Renal cortex interstitium (tissue), 11 donors: ENCODE measurements at regions not wholly inside any gene's neighbourhood (a gene's known extent, or its start where the extent isn't known, plus 50 kb on each side); places are given as distances from the start of the nearest gene placed in this dataset.
A peak's percentile ranks its signal among the peaks of the same experiment; 100 is the strongest.

Experiments used
- DNase-seq, 11 donors: peaks; one replicate each; pipeline ENCODE4 v3.0.0-alpha.2; 2013; ENCODE audit warnings: low read depth in 9 of 11, low spot score in 4 of 11; ENCODE audit errors: extremely low read depth in 1 of 11

DNA sequence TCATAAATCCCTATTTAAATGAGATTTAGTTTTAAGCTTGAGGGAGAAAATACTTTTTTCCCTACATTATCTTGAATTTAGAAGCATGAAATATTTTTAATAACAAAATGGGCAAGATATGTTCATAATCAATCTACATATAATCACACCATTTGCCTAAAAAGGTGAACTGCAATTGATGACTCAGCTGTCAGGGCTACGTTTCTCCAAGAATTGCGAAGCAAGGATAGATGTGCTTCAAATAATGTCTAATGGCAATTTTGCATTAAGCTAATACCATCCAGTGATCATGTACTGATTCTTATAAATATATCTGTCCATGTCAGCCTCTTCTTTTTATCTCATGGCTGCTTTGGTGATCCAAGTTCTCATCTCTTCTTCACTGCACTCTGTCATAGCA lies 404.4 kb downstream of the MAN2A1 start:
- no peak for DNase-seq

- no peak for DNase-seq
Measured at GRCh38 chr5:110094548-110094947, 404.8 kb downstream of the MAN2A1 start.

DNA sequence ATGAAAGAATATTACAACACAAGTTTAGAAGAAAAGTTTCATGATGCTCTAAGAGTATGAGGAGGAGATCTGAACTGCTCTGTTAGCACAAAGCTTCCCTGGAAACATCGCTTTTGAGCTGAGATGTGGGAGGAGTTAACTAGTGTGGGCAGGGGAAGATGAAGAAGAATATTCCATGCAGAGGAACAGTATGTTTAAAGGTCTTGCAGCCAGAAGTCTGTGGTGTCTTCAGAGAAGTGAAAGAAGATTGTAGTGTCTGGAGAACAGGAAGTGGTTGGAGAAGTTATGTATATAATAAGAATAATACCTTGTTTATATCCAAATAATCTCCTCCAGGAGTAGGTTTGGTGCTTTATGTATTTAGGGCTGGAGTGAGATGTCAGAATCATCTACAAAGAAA lies 406.7 kb downstream of the MAN2A1 start:
- DNase-seq: no peak

GRCh38 chr5:110099572-110099971 lies 409.8 kb downstream of the MAN2A1 start:
- no peak for DNase-seq

- DNase-seq: no peak
Measured at GRCh38 chr5:110103081-110103480, 413.4 kb downstream of the MAN2A1 start.

DNA sequence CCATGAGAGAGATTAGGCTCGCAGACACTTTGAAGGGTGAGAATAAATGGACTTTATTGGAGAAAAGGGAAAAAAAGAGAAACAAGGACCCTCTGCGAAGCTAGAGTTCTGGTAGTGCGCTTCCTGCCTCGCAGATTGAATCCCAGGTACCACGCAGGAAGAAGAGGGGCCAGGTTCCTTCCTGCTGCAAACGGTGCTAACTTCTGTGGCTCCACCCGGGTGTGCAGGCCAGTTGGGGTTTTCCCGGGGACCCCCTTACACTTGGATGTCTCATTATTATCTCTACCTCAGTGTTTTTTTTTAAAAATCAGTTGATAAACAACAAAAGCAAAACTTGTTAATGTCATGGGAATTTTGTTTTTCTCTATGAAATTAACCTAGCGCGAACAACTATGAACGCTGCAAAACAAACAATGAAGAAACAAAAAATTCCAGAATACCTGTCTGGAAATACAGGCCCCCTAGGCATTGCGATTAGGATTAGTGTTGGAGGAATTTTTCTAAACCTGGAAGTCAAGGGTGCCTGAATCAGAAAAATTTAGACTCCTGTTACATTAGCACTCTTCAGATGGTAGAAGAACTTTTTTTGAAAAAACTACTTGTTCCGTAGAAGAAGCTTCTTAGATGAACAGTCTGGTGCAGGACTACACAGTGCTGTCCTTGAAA lies 414.5 kb downstream of the MAN2A1 start:
- DNase-seq: no peak

- DNase-seq: peak in 1 of 11 donors; percentile 12
Measured at GRCh38 chr5:110104726-110105669, 415.3 kb downstream of the MAN2A1 start.

DNA sequence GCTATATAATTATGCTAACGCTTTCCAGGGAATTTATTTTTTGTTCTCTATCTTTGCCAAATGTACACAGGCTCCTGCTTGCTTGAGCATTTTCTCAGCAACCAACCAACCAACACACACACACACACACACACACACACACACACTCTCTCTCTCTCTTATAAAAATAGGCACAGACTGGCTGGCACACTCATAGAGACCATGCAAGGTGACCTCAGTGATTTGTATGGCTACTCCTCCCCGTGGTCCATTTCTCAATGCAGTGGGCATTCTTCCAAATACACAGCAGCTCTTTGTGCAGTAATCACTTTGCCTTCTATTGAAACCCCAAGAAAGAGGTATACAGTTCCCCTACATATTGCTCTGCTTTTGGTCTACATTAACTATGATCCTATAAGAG lies 416.0 kb downstream of the MAN2A1 start:
- no peak for DNase-seq

DNA sequence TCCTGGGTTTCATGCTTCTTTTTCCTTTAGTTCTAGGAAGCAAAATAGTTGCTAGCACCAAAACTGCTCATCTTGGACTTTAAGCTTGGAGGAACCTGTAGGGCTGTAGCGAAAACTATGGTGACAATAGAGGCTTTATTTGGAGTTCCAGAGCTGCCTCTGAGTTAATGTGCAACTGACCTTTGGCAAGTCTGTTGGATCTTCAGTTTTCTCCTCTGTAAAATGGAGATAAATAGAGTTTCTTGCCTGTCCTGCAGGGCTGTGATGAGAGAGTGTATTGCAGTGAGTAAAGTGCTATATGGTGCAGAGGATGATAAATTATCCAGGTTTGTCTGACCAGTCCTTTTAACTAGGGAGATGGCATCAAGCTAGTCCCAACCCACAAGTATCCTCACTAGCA lies 417.0 kb downstream of the MAN2A1 start:
- no peak for DNase-seq

DNA sequence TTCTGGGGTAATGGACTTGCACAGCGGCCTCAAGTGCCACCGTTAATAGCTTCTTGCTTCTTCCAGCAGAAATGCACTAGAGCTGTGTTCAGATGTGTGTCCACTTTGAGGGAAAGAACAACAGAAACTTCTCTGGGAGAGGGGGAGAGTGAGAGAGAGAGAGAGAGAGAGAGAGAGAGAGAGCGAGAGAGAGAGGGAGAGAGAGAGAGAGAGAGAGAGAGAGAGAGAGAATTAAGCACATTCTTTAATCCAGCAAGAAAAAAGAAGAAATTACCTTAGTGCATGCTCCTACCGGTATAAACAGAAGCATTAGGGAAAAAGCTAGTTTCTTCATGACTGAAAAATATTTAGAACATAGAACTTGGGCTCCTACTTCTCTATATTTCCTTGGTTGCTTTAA lies 418.8 kb downstream of the MAN2A1 start:
- DNase-seq: no peak

DNA sequence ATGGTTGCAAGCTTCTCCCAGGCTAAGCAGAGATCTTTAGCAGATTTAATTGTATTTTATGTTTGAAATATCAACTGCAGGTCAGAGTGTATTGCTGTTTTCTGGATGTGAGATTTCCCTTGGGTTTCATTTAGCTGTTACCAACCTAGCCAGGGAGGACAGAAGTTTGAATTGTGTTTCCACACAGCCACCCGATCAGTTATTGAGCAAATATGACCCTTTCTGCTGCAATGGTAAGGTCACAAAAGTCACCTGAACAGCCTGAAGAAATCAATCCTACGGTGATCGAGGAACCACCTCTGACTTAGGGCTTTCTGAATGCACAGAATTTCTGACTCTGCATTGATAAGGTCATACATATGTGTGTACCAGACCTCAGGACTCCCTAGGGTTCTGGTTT lies 419.9 kb downstream of the MAN2A1 start:
- no peak for DNase-seq

GRCh38 chr5:110112348-110112747 lies 422.6 kb downstream of the MAN2A1 start:
- DNase-seq: no peak

DNA sequence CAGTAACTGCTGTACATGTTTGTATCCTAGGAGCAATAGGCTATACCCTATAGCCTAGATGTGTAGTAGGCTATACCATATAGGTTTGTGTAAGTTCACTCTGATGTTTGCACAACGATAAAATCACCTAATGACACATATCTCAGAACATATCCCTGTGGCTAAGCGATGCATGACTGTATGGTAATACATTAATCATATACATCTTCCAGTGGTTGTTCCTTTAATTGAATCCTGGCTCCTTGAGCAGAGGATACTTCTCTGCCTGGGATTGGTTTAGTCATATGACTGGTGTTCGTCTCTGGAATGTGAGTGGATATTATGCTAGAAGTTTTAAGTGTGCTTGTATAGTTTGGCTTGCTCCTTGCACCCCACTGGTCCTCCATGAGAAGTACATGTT lies 425.8 kb downstream of the MAN2A1 start:
- DNase-seq: no peak

DNA sequence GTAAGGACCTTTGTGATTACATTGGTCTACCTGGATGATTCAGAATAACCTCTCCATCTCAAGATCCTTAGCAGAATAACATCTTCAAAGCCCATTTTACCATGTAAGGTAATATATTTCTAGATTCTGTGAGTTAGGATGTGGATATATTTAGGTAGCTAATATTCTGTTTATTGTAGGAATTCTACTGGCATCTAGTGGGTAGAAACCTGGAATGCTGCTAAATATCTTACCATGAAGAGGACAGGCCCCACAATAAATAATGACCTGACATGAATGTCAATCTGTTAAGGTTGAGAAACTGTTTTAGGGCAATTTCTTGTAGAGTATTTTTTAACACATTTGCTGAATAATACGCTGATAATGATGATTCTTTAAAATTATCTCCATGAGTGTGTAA lies 426.8 kb downstream of the MAN2A1 start:
- no peak for DNase-seq

DNA sequence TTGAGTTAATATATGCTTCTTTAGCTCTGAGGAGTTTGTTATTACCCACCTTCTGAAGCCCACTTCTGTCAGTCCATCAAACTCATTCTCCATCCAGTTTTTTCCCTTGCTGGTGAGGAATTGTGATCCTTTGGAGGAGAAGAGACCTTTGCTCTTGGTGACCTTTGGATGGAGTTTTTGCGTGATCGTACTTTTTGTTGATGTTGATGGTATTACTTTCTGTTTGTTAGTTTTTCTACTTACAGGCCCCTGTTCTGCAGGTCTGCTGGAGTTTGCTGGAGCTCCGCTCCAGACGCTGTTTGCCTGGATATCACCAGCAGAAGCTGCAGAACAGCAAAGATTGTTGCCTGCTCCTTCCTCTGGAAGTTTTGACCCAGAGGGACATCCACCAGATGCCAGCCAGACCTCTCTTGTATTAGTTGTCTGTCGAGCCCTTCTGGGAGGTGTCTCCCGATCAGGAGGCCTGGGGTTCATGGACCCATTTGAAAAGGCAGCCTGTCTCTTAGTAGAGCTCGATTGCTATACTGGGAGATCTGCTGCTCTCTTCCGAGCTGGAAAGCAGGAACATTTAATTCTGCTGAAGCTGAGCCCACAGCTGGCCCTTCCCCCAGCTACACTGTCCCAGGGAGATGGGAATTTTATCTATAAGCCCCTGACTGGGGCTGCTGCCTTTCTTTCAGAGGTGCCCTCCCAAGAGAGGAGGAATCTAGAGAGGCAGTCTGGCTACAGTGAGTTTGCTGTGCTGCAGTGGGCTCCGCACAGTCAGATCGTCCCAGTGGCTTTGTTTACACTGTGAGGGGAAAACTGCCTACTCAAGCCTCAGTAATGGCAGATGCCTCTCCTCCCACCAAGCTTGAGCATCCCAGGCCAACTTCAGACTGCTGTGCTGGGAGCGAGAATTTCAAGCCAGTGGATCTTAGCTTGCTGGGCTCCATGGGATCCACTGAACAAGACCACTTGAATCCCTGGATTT lies 445.5 kb downstream of the MAN2A1 start:
- no peak for DNase-seq

GRCh38 chr5:110150199-110150598 lies 460.5 kb downstream of the MAN2A1 start:
- no peak for DNase-seq

- DNase-seq: no peak
Measured at GRCh38 chr5:110159202-110159601, 469.5 kb downstream of the MAN2A1 start.

DNA sequence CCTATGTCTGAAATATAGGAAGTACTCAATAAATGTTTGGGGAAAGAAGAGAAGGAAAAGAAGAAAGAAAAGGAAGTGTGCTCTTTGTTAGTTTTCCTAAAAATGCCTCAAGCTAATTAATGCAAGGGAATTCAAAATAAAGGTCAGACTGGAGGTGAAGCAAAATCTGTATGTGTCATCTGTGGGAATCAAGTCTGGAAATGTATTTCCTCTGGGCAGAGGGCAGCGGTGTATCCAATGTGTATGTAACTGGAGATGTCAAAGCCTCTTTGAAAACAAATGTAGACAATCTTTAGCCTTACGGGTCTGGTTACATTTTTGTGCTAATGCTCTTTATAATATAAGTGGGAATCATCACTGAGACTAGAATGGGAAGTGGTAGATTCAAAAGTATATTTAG lies 471.4 kb downstream of the MAN2A1 start:
- no peak for DNase-seq

GRCh38 chr5:110165366-110165765 lies 475.6 kb downstream of the MAN2A1 start:
- DNase-seq: no peak
